ENCODE measurements at regions not wholly inside any gene's neighbourhood (a gene's known extent, or its start where the extent isn't known, plus 50 kb on each side); places are given as distances from the start of the nearest gene placed in this dataset.

DNA sequence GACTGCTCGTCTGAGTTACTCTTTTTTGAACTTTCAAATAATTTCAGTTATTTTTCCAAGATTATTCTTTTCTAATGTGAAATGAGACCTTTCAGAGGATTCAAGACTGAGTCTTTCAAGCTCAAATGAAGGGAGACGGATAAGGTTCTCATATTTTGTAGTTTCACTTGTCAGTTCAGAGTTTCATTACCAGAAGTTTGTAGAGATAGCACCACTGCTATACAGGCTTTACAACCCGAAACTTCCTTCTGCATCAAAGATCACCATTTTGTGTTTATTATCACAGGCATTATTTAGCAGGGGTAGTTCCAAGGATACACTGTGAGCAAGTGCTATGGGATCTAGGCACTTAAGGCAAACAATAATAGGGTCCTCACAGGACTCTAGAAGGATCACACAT lies 74.7 kb upstream of the EPHA7 start:
- TF ChIP-seq, protein P1, sequence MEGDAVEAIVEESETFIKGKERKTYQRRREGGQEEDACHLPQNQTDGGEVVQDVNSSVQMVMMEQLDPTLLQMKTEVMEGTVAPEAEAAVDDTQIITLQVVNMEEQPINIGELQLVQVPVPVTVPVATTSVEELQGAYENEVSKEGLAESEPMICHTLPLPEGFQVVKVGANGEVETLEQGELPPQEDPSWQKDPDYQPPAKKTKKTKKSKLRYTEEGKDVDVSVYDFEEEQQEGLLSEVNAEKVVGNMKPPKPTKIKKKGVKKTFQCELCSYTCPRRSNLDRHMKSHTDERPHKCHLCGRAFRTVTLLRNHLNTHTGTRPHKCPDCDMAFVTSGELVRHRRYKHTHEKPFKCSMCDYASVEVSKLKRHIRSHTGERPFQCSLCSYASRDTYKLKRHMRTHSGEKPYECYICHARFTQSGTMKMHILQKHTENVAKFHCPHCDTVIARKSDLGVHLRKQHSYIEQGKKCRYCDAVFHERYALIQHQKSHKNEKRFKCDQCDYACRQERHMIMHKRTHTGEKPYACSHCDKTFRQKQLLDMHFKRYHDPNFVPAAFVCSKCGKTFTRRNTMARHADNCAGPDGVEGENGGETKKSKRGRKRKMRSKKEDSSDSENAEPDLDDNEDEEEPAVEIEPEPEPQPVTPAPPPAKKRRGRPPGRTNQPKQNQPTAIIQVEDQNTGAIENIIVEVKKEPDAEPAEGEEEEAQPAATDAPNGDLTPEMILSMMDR (IDR thresholded peaks at IDR 0.05; ENCODE audit: extremely low read depth in 1 of 2, insufficient read depth in 1 of 2, low read depth in 1 of 2, low read length in 2 of 2), result no peak
- no peak for TF ChIP-seq EZH2 (IDR thresholded peaks at IDR 0.05; ENCODE audit: borderline replicate concordance, low read depth, low read length, severe bottlenecking)
- no peak for TF ChIP-seq JUN (IDR thresholded peaks at IDR 0.05; ENCODE audit: borderline replicate concordance, insufficient read depth, insufficient read length, low read depth)
- no peak for TF ChIP-seq POLR2A (IDR thresholded peaks at IDR 0.05; ENCODE audit: low read depth, low read length)
- TF ChIP-seq MAX (IDR thresholded peaks at IDR 0.05; ENCODE audit: insufficient read depth, insufficient read length), result no peak
- no peak for TF ChIP-seq POLR2AphosphoS5 (IDR thresholded peaks at IDR 0.05; ENCODE audit: insufficient read depth, low read depth, low read length)
